GM23338 (cell line): ENCODE measurements at regions not wholly inside any gene's neighbourhood (a gene's known extent, or its start where the extent isn't known, plus 50 kb on each side); places are given as distances from the start of the nearest gene placed in this dataset.
A peak's percentile ranks its signal among the peaks of the same experiment; 100 is the strongest.

ENCODE experiments used
- ATAC-seq: fragments of 200-7000 bp; cut with Tn5 transposase; 3 replicates; pipeline ENCODE4 v1.9.1; 2020
- DNase-seq: peaks from one replicate; pipeline ENCODE4 v3.0.0-alpha.2; 2015; ENCODE audit warnings: low spot score
- H2AFZ ChIP-seq: fragments of 200-600 bp; sonication (generic); 2 replicates; pipeline ENCODE4 v1.8.0; 2016; ENCODE audit warnings: antibody characterized with exemption, mild to moderate bottlenecking, moderate library complexity
- H3F3A ChIP-seq: fragments of 200-600 bp; sonication (generic); replicated peaks from 2 replicates; pipeline ENCODE4 v1.8.0; 2017; ENCODE audit warnings: antibody characterized with exemption, mixed run types, low read depth
- H3K27ac ChIP-seq: fragments of 200-600 bp; sonication (generic); 2 replicates; pipeline ENCODE4 v1.6.1; 2016; ENCODE audit warnings: low read depth
- H3K27me3 ChIP-seq: fragments of 200-600 bp; sonication (generic); 2 replicates; pipeline ENCODE4 v1.8.0; 2016; ENCODE audit warnings: mild to moderate bottlenecking, mixed run types, moderate library complexity; ENCODE audit not compliant: insufficient read depth
- H3K36me3 ChIP-seq: fragments of 200-600 bp; sonication (generic); 2 replicates; pipeline ENCODE4 v1.8.0; 2016; ENCODE audit warnings: mild to moderate bottlenecking; ENCODE audit not compliant: insufficient read depth
- H3K4me1 ChIP-seq: fragments of 200-600 bp; sonication (generic); 2 replicates; pipeline ENCODE4 v1.8.0; 2016; ENCODE audit warnings: mild to moderate bottlenecking, moderate library complexity; ENCODE audit not compliant: insufficient read depth
- H3K4me2 ChIP-seq: fragments of 200-600 bp; sonication (generic); 2 replicates; pipeline ENCODE4 v1.7.1; 2017; ENCODE audit warnings: mixed run types
- H3K4me3 ChIP-seq: fragments of 200-600 bp; sonication (generic); 2 replicates; pipeline ENCODE4 v1.6.1; 2016; ENCODE audit warnings: mixed run types
- H3K79me2 ChIP-seq: fragments of 200-600 bp; sonication (generic); replicated peaks from 2 replicates; pipeline ENCODE4 v1.8.0; 2017; ENCODE audit warnings: mild to moderate bottlenecking; ENCODE audit not compliant: insufficient read depth
- H3K9me2 ChIP-seq: fragments of 200-600 bp; sonication (generic); 2 replicates; pipeline ENCODE4 v1.8.0; 2017; ENCODE audit not compliant: insufficient read depth
- H4K20me1 ChIP-seq: fragments of 200-600 bp; sonication (generic); replicated peaks from 2 replicates; pipeline ENCODE4 v1.8.0; 2017; ENCODE audit warnings: mild to moderate bottlenecking; ENCODE audit not compliant: insufficient read depth
- H3K27ac Mint-ChIP-seq: 2 replicates; pipeline ENCODE4 v1.8.0; 2020; ENCODE audit warnings: inconsistent platforms, mild to moderate bottlenecking, moderate library complexity, mixed read lengths
- H3K27me3 Mint-ChIP-seq: 3 replicates; pipeline ENCODE4 v1.8.0; 2022; ENCODE audit warnings: low read depth, mild to moderate bottlenecking, moderate library complexity, mixed read lengths, inconsistent platforms; ENCODE audit not compliant: insufficient read depth, poor library complexity
- H3K36me3 Mint-ChIP-seq: 3 replicates; pipeline ENCODE4 v1.8.0; 2021; ENCODE audit warnings: low read depth, mild to moderate bottlenecking, inconsistent platforms, moderate library complexity, mixed read lengths
- H3K4me1 Mint-ChIP-seq: 3 replicates; pipeline ENCODE4 v1.8.0; 2020; ENCODE audit warnings: mild to moderate bottlenecking, inconsistent platforms, mixed read lengths
- H3K4me3 Mint-ChIP-seq: 3 replicates; pipeline ENCODE4 v1.8.0; 2021; ENCODE audit warnings: moderate library complexity, mild to moderate bottlenecking, inconsistent platforms, mixed read lengths
- H3K9me3 Mint-ChIP-seq: 3 replicates; pipeline ENCODE4 v1.8.0; 2020; ENCODE audit warnings: moderate library complexity, mild to moderate bottlenecking, inconsistent platforms, mixed read lengths
- CREB1 ChIP-seq: fragments of 250-450 bp; sonication (Bioruptor Pico); IDR thresholded peaks from 2 replicates; pipeline ENCODE4 v1.5.0; 2020; ENCODE audit warnings: low read depth, mild to moderate bottlenecking, moderate library complexity
- CTCF ChIP-seq, 2 experiments: fragments of 200-600 bp in 1 of 2; sonication (generic) in 1 of 2; conservative IDR thresholded peaks; 2 replicates each; pipeline versions ENCODE4 v1.5.1 to v1.6.1; 2016 to 2017; ENCODE audit warnings: antibody characterized with exemption in 2 of 2, low read depth in 2 of 2, mild to moderate bottlenecking in 2 of 2, moderate library complexity in 1 of 2
- EZH2 ChIP-seq: fragments of 200-600 bp; sonication (generic); IDR thresholded peaks from one replicate; pipeline ENCODE4 v1.8.0; 2017; ENCODE audit warnings: antibody characterized with exemption, mild to moderate bottlenecking, low read depth; ENCODE audit not compliant: unreplicated experiment
- EZH2phosphoT487 ChIP-seq: fragments of 200-600 bp; sonication (generic); IDR thresholded peaks from one replicate; pipeline ENCODE4 v1.8.1; 2018; ENCODE audit warnings: antibody characterized with exemption; ENCODE audit not compliant: unreplicated experiment
- REST ChIP-seq: IDR thresholded peaks from one replicate; pipeline ENCODE4 v1.6.1; 2018; ENCODE audit warnings: antibody characterized with exemption; ENCODE audit not compliant: unreplicated experiment
- ZNF331 ChIP-seq: fragments of 250-450 bp; sonication (Bioruptor Pico); IDR thresholded peaks from 2 replicates; pipeline ENCODE4 v1.5.0; 2020; ENCODE audit warnings: low read depth, mild to moderate bottlenecking, moderate library complexity

GRCh38 chr10:61140765-61141392 is 196.9 kb upstream of the RHOBTB1 start:
- ATAC-seq (no peak; the same call in 2 of the 3 replicates), DNase-seq (peak; percentile 57)
- Histone ChIP-seq H3K4me1 (peaks cover 27% of the 10 kb centered on the region), H3K27ac (no peak overlapping the region), H3K9me2 (no peaks in the 10 kb centered on the region), H4K20me1 (no peaks in the 10 kb centered on the region), H3K36me3 (no peaks in the 10 kb centered on the region), H3K27me3 (no peaks in the 10 kb centered on the region), H3K4me3 (no peak overlapping the region), H2AFZ (no peak overlapping the region), H3K79me2 (no peaks in the 10 kb centered on the region), H3K4me2 (no peak overlapping the region), H3F3A (no peaks in the 10 kb centered on the region)
- TF ChIP-seq REST (no peak), CTCF (conservative IDR thresholded peaks at IDR 0.05; ENCODE audit: low read depth in 2 of 2) (peak; percentile 60 to 75)
- peaks cover 9% of the 10 kb centered on the region; the same call in 2 of the 3 replicates for H3K9me3 Mint-ChIP-seq
- H3K27ac Mint-ChIP-seq, result no peak overlapping the region
- no peak overlapping the region for H3K4me3 Mint-ChIP-seq
- no peaks in the 10 kb centered on the region for H3K27me3 Mint-ChIP-seq
- peaks cover 23% of the 10 kb centered on the region for H3K4me1 Mint-ChIP-seq
- H3K36me3 Mint-ChIP-seq, result peaks cover 7% of the 10 kb centered on the region; the same call in 2 of the 3 replicates

- Histone ChIP-seq H3K36me3 (no peaks in the 10 kb centered on the region), H3K4me3 (no peak overlapping the region), H3K79me2 (no peaks in the 10 kb centered on the region), H2AFZ (peak overlapping the region; percentile 85; the same call in 1 of the 2 replicates), H4K20me1 (no peaks in the 10 kb centered on the region), H3K4me2 (no peak overlapping the region), H3K4me1 (peaks cover 36% of the 10 kb centered on the region), H3F3A (no peaks in the 10 kb centered on the region), H3K27me3 (no peaks in the 10 kb centered on the region), H3K9me2 (no peaks in the 10 kb centered on the region), H3K27ac (peak overlapping the region; percentile 81)
- Mint-ChIP-seq H3K4me1 (peaks cover 33% of the 10 kb centered on the region), H3K27me3 (no peaks in the 10 kb centered on the region), H3K4me3 (no peak overlapping the region), H3K27ac (peak overlapping the region; percentile 14; the same call in 1 of the 2 replicates), H3K36me3 (peaks cover 8% of the 10 kb centered on the region; the same call in 2 of the 3 replicates), H3K9me3 (peaks cover 11% of the 10 kb centered on the region; the same call in 2 of the 3 replicates)
- DNase-seq, result no peak
- TF ChIP-seq EZH2 (no peak), CREB1 (CRISPR knock-in tag) (no peak), ZNF331 (CRISPR knock-in tag) (no peak), REST (no peak), EZH2phosphoT487 (no peak)
- peak; percentile 30; the same call in 1 of the 3 replicates for ATAC-seq
Observed at GRCh38 chr10:61139592-61139953, 195.6 kb upstream of the RHOBTB1 start.
